GM18517 (cell line): ENCODE measurements at regions not wholly inside any gene's neighbourhood (a gene's known extent, or its start where the extent isn't known, plus 50 kb on each side); places are given as distances from the start of the nearest gene placed in this dataset.

ENCODE experiments used
- ATAC-seq: cut with Tn5 transposase; IDR thresholded peaks from one replicate; pipeline ENCODE4 v1.9.1; 2021; ENCODE audit warnings: mild to moderate bottlenecking, moderate library complexity; ENCODE audit not compliant: unreplicated experiment

DNA sequence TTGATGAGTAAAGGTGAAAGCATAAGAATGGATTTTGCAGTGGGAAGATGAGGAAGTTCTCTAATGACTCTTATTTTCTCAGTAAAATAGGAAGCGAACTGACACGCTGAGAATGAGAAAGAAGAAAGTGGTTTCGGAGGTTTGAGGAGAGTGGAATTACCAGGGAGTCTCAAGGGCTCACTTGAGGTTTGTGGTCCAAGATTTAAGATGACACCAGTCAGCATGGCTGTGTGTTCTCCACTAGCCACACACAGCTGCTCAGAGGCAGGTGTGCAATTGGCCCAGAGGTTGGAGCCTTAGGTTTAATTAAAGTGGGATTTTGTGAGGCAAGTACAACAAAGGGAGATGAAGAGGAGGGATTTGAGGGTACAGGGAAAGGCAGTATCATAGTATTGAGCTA is 99.6 kb upstream of the NBEA start:
- no peak for ATAC-seq

DNA sequence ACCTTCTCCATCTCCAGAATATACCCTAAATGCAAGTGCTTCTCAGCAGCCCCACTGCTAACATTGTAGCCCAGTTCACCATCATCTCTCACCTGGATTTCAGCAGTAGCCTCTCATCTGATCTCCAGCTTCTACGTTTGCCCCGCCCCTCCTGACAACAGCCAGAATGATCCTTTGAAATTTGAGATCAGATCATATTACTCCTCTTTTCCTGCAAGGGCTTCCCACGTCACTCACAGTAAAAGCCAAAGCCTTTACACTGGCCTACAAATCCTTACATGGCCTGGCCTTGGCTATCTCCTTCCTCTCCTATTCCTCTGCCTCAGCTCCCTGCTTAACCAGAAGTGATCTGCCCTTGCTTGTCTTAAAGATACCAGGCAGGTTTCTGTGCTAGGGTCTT is 94.3 kb upstream of the NBEA start:
- ATAC-seq, result no peak

DNA sequence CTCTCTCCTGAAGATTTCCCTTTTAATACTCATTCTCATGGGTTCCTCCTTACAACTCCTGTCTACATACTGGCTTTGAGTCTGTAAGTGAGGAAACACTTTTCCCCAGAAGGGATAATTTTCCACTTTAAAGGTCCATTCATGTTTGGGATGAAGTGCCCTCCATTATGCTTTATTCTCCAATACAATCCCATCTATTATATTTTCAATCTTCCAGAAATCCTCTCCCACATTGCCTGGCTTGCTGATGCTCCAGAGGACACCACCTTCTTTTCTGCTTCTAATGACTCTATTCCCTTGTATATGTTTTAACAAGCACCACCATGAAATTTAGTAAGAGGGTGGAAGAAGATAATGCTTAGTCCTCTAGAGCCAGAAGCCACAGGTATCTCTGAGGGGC is 92.7 kb upstream of the NBEA start:
- no peak for ATAC-seq

DNA sequence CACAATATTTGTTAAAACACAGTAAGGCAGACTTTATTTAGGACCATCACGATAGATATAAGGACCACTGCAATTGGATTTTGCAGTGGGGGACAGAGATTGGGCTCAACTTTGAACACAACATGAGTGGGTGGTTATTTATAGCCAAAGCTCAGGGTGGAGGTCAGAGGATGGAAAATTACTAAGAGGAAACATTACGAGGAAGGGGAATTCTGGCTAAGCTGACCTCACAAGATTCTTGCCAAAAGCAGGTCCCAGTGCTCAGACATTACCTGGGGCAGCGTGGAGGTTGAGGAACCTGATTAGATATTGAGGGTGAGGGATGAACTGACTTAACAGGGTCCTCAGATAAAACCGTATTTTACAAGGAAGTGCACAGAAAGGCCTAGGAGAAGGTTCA is 88.9 kb upstream of the NBEA start:
- ATAC-seq, result no peak

DNA sequence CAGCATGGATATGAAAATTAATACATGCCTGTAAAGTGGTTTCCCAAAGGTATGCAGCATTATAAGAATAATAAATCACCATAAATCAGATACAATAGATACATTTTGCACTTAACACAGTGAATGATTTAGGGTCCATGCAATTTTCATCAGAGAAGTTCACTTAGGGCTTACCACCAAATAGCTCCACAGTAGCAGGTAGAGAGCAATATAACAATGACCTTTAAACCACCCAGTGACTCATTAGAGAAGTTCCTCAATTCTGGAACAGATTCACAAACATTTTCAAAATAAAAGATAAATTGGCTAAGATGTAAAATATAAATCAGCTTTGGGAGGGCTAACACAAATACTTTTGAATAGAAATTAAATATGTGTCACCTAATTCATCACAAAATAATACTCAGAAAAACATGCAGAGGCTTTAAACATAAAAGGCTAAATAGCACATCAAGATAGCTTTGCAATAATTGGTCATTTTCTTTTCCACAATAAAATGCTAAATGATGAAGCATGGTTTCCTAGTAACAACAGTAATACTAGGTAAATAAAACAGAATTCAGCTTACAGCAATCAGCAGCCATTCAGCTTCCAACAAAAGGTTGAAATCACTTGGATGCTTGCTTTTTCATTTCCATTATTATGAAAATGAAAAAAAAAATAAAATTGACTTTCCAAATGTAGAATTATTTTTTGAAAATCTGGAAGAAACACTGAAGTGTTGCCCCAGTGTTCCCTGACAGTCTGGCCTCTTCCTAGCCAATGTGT is 84.3 kb upstream of the NBEA start:
- no peak for ATAC-seq

DNA sequence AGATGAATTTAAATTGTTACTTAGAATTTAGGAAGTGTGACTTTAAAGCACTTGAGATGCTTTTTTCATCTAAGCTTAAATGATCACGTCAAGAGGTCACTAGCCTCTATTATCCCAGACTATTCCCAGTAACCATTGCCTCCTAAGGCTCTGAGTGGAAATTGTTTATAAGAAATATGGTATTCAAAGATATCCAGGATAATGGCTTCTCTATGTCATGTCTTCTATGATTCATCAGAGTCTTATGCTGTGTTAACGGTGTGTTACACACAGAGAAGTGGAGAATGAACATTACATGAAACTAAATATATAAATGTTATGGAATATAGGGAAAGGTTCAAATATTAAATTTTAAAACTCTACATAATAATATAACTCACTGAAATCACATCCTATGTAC is 79.8 kb upstream of the NBEA start:
- no peak for ATAC-seq

DNA sequence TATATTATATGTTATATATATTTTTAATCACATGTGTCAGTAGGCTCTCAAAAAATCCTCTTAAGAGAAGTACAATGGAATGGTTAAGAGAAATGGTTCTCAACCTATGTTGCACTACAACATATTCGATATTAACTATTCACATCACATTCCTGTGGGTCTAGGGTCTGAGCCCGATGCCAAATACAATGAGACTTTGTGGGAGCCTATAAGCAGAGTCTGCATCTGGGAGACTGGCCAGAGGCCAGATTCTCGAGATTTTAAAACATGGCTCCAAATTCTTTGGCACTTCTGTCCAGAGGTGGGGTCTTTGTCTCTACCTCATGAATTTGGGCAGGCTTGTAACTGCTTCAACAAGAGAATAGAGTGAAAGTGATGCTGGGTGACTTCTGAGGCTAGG is 79.4 kb upstream of the NBEA start:
- no peak for ATAC-seq

DNA sequence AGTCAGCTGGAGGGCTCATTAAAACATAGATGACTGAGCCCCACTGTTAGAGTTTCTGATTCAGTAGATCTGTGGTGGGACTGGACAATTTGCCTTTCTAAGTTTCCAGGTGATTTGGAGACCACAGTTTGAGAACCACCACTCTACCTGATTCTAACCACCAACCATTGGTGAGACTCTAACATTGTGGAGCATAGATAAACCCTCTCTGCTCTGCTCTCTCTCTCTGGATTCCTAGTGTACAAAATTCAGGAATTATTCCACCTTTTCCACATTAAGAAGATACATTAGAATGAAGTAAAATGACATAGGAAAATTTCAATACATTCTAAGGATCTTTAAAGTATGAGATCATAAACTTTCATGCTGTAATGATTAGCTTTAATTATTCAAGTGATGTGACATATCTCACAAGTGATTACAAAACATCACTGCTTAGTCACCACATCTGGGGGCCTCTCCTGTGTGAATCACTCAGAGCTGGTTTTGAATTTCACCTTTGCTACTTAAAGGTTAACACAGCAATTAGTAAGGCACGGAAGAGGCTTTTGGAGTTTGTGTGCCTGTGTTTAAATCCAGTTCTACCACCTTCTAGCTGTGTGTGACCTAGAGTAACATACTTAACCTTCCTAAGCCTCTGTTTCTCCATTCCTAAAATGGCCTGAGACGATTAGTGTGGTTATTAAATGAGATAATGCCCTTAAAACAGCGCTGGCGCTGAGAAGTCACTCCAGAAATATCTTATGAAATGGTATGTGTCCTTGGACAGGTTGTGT is 78.5 kb upstream of the NBEA start:
- ATAC-seq, result no peak

DNA sequence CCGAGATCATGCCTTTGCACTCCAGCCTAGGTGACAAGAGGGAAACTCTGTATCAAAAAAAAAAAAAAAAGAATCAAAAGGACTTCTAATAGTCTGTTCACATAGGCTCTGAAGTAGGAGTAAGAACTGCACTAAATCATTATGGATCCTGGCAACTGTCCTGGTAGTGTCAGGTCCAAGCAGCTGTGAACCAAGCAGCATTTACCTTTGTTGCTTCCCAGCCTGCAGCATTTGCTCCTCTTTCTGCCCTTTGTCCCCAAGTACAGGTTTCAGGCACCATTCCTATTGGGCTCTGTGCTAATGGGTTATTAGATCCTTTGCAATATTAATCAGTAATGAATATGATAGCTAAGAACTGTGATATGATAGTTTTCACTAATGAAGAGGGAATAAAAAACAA is 77.4 kb upstream of the NBEA start:
- no peak for ATAC-seq

DNA sequence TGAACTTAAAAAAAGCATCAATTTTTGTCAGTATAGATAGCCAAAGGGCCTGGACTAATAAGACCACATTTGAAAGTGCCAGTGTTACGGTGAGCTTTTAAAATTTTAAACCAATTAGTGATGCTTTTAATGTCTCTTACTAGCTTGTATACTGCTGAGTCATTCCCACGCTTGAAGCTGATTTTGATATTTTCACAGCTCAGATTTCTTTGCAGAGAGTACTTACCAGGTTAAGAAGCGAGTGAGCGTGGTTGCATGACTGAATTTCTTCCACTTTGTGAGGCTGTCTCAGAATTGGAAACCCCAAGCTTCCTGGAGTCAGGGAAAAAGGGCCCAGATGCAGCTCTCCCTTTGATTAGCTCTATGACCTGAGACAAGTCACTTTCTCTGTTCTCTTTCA is 74.5 kb upstream of the NBEA start:
- no peak for ATAC-seq

DNA sequence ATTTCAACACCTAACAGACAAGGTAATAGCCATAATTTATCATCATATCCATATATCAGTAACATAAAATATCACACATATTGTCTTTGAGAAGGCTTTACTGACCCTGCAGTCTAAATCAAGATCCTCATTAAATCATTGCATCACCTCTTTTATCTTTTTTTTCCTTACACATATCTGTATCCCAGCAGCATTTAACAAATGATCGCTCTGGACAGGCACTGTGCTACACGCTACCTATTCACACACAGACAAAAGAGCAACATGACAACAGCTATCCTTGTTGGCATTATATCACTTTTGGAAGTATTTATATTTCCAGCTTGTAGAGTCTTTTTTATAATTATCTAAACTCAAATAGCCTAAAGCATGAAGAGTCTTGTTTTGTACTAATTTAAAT is 73.3 kb upstream of the NBEA start:
- ATAC-seq, result no peak

DNA sequence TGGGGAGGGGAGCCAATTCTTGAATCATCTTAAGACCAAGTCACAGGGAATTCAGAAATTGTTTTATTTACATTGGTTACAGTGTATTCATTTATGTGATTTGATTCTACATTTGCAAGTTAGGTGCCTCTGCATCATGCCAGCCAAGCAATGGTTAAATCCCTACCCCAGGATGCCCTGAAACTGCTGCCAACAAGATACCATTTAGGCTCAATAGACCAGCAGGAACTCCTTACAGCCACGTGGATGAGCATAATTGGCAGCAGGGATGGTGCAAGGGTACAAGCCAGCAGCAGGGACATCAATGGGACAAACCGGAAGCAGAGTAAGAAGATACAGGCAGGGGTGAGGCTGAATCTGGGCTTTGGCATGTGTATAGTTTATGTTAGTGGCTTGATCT is 72.4 kb upstream of the NBEA start:
- ATAC-seq, result no peak

DNA sequence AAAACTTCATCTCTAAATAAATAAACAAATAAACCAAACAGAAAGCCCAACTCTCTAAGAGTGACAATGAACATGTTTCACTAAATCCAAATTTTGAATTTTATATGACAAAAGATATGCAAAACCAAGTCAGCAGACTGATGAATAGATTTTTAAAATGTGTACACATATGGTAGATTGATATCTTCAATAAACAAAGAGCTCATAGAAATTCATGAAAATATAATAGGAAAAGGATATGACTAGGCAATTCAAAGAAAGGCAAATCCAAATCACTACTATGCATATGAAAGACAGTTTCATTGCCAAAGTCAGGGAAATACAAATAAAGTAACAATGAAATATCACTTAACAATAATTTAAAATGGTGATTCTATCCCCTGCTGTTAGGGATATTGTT is 63.7 kb upstream of the NBEA start:
- no peak for ATAC-seq

DNA sequence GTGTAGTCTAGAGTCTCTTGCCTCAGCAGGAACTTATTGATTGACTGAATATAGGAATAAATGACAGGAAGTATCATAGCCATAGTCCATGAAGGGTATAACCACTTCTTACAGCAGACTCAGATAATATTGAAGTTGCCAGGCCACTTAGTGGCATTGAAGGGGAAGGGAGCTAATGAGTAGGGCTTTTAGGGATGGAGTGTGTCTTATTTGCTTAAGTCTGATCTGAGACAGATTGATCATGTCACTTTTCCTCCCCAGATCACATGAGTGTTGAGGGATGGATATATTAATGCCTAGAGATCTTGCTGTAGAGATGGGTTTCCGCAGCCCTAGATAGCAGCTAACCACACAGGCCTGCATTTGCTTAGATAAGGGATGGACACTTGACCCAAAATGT is 62.2 kb upstream of the NBEA start:
- ATAC-seq, result no peak

DNA sequence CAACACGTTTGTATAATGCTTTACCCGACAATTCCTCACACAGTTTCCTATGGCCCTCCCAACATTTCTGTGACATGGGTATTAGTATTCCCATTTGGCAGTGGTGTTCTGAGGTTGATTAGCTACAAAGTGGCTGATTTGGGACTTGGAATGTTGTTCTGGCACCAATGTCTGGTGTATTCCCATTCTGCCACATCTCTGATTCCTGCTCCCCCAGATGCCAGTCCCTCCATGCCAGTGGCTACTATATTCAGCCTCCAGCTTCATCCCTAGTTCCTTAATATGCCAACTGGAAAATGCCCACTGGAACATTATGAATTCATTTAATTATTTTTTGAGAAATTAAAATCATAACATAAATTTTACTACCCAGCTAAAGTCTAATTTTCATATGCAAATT is 60.6 kb upstream of the NBEA start:
- no peak for ATAC-seq

DNA sequence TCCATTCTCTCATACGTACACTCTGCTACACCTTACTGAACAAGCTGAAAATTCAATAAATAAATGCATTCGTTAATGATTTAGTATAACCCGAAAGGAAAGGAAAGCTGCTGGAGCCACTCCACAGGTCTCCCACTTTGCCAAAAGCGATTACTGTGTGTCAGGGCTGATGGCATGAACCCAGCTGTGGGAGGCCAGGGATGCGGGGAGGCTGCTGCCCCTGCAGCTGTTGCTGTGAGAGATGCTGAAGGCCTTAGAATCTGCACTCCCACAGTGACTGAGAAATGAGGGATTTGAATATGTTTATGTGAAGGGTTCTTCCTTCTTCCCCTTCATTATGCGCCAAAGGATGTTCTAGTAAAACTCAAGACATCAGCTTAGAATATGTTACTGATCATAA is 58.7 kb upstream of the NBEA start:
- no peak for ATAC-seq

DNA sequence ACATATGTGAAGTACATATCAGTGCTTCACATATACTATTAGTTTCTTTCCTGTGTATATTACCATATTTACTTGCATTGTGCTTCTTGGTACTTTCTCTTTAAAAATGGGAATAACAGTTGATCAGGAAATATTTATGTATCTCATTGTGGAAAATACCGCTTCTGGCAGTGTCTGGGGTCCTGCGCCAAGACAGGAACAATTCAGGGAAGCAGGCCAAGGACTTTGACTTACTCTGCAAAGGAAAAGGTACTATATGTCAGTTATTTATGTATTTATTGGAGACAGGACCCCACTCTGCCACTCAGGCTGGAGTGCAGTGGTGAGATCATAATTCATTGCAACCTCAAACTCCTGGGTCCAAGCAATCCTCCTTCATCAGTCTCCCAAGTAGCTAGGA is 57.7 kb upstream of the NBEA start:
- no peak for ATAC-seq

DNA sequence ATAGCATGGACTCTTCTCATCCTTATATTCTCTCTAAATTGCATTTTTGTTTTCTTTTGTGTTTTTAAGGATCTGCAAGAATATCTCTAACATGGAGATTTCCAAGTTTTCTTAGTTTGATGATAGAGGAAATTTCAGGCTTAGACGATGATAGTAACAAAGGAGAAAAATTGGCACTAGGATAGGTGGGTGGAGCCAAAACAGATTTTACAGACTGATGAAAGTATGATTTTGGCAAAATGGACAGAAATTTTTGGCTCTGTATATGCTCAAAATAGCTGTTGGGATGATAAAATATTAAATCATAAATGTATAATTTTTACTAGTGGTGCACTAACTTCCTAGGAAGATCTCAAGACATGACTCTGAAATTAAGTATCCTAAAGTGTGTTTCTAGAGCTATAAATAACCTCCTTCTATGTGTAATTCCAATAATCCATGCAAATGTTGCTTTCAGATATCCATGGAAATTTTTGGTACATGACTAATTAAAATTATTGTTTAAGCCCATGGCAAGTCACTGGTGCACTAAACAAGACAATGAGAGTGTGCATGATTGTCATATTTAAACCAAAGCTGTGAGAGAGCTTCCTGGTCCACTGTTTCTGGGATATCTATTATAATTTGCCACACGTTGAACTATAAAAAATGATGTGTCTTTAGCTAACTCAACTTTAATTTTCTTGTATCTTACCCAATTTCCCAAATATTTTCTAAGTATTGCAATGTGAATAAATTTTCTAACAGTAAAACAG is 55.8 kb upstream of the NBEA start:
- no peak for ATAC-seq

DNA sequence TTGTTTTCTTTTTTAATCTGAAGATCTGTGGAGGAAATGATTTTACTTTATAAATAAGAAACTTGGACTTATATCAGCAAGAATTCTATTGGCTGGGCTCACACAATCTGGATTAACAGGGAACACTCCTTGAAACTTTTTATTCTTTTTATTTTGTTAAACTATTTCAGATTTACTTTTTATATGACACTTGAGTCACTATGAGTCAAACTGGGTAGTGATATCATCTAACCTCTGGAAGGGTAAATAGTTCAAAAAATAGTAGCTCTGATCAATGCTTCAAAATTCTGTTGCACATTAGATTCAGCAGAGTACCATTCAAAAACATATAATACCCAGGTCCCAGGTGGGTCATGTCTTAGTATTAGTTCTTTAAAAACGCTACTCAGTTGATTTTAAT is 55.1 kb upstream of the NBEA start:
- no peak for ATAC-seq
